Gastroesophageal sphincter (tissue), 4 donors: ENCODE measurements at regions not wholly inside any gene's neighbourhood (a gene's known extent, or its start where the extent isn't known, plus 50 kb on each side); places are given as distances from the start of the nearest gene placed in this dataset.

Experiments used
- ATAC-seq: fragments of 150-250 bp; one replicate; pipeline ENCODE4 v1.9.1; 2016; ENCODE audit warnings: mild to moderate bottlenecking, moderate library complexity
- H3K27ac ChIP-seq, 4 donors: fragments of 200-600 bp; sonication (generic) in 3 of 4; 1 replicate in 3 of 4; 2 replicates in 1 of 4; pipeline ENCODE4 v1.5.1; 2016 to 2019
- H3K27me3 ChIP-seq: fragments of 200-600 bp; sonication (generic); one replicate; pipeline ENCODE4 v1.5.1; 2019
- H3K36me3 ChIP-seq, 2 donors: fragments of 200-600 bp; sonication (generic); one replicate each; pipeline ENCODE4 v1.5.1; 2019; ENCODE audit warnings: control low read depth in 1 of 2
- H3K4me1 ChIP-seq, 3 donors: fragments of 200-600 bp; sonication (generic); 1 replicate in 2 of 3; 2 replicates in 1 of 3; pipeline ENCODE4 v1.5.1; 2016 to 2019; ENCODE audit warnings: control low read depth in 2 of 3
- H3K4me3 ChIP-seq, 2 donors: fragments of 200-600 bp; sonication (generic); one replicate each; pipeline ENCODE4 v1.5.1; 2019; ENCODE audit warnings: mild to moderate bottlenecking in 1 of 2, moderate library complexity in 1 of 2
- H3K9me3 ChIP-seq, 3 donors: fragments of 200-600 bp; sonication (generic); one replicate each; pipeline ENCODE4 v1.5.1; 2017 to 2019; ENCODE audit warnings: control low read depth in 2 of 3
- CTCF ChIP-seq, 4 experiments: fragments of 200-600 bp in 2 of 4; fragments of 450-650 bp in 2 of 4; sonication (generic) in 1 of 4; IDR thresholded peaks; one replicate each; pipeline ENCODE4 v1.5.1; 2017 to 2019; ENCODE audit warnings: antibody characterized with exemption in 4 of 4, mild to moderate bottlenecking in 2 of 4, moderate library complexity in 2 of 4
- EP300 ChIP-seq: sonication (generic); formaldehyde crosslinking; IDR thresholded peaks from one replicate; pipeline ENCODE4 v1.6.1; 2017; ENCODE audit warnings: antibody characterized with exemption, mild to moderate bottlenecking
- POLR2A ChIP-seq, 2 donors: fragments of 450-650 bp; IDR thresholded peaks; one replicate each; pipeline ENCODE4 v1.6.1; 2017; ENCODE audit warnings: antibody characterized with exemption in 2 of 2, mild to moderate bottlenecking in 2 of 2, moderate library complexity in 1 of 2
- POLR2AphosphoS5 ChIP-seq: sonication (generic); formaldehyde crosslinking; IDR thresholded peaks from one replicate; pipeline ENCODE4 v1.6.1; 2017; ENCODE audit warnings: antibody characterized with exemption
- WGBS, 2 donors: methylation state at CpG; one replicate each; pipeline ENCODE4 v1.1.5; 2018; ENCODE audit warnings: low coverage in 1 of 2; 5-methylcytosine and 5-hydroxymethylcytosine counted together

- Histone ChIP-seq H3K4me1 (peaks cover 0 to 16% (median 0%) of the 10 kb centered on the region in 3 donors), H3K4me3 (no peak overlapping the region), H3K27ac (peak overlapping the region in 1 of 4 donors; percentile 21), H3K9me3 (no peaks in the 10 kb centered on the region), H3K36me3 (no peaks in the 10 kb centered on the region), H3K27me3 (no peaks in the 10 kb centered on the region)
- ATAC-seq, result no peak
- 70 to 88% methylated on average over 6 of the region's 6 CpGs for WGBS, 2 donors
- no peak for TF ChIP-seq POLR2A (IDR thresholded peaks at IDR 0.05)
- TF ChIP-seq POLR2AphosphoS5, result no peak
Measured at GRCh38 chr9:108477529-108478006, 378.2 kb downstream of the ACTL7B start.

GRCh38 chr9:108476574-108476973, 379.2 kb downstream of the ACTL7B start:
- WGBS, 2 donors, result 45 to 57% methylated on average over 3 of the region's 3 CpGs
- no peak for TF ChIP-seq CTCF (IDR thresholded peaks at IDR 0.05)
- TF ChIP-seq POLR2A (IDR thresholded peaks at IDR 0.05), result no peak
- TF ChIP-seq EP300, result no peak
- no peak for TF ChIP-seq POLR2AphosphoS5
- Histone ChIP-seq H3K27me3 (no peaks in the 10 kb centered on the region), H3K4me3 (no peak overlapping the region), H3K27ac (no peak overlapping the region), H3K4me1 (peaks cover 0 to 16% (median 0%) of the 10 kb centered on the region in 3 donors), H3K36me3 (no peaks in the 10 kb centered on the region), H3K9me3 (no peaks in the 10 kb centered on the region)
- no peak for ATAC-seq

GRCh38 chr9:108475813-108476212, 380.0 kb downstream of the ACTL7B start:
- Histone ChIP-seq H3K27me3 (no peaks in the 10 kb centered on the region), H3K36me3 (no peaks in the 10 kb centered on the region), H3K9me3 (no peaks in the 10 kb centered on the region), H3K27ac (no peak overlapping the region), H3K4me3 (no peak overlapping the region), H3K4me1 (peaks cover 0 to 16% (median 0%) of the 10 kb centered on the region in 3 donors)
- ATAC-seq, result no peak
- TF ChIP-seq CTCF (IDR thresholded peaks at IDR 0.05) (no peak), POLR2A (IDR thresholded peaks at IDR 0.05) (no peak), EP300 (no peak), POLR2AphosphoS5 (no peak)
- 44 to 82% methylated on average over 1 to 2 of the region's 2 CpGs for WGBS, 2 donors

GRCh38 chr9:108474356-108474755, 381.4 kb downstream of the ACTL7B start:
- TF ChIP-seq CTCF (IDR thresholded peaks at IDR 0.05), result no peak
- no peak for TF ChIP-seq EP300
- TF ChIP-seq POLR2AphosphoS5, result no peak
- TF ChIP-seq POLR2A (IDR thresholded peaks at IDR 0.05), result no peak

GRCh38 chr9:108473209-108474112, 382.3 kb downstream of the ACTL7B start:
- TF ChIP-seq POLR2A (IDR thresholded peaks at IDR 0.05) (no peak), POLR2AphosphoS5 (no peak), EP300 (no peak), CTCF (IDR thresholded peaks at IDR 0.05) (no peak)
- H3K4me1 ChIP-seq, result peaks cover 0 to 15% (median 0%) of the 10 kb centered on the region in 3 donors
- 18 to 26% methylated on average over 7 to 9 of the region's 9 CpGs for WGBS, 2 donors
- peak overlapping the region in 1 of 4 donors; percentile 3 for H3K27ac ChIP-seq
- no peaks in the 10 kb centered on the region for H3K36me3 ChIP-seq
- H3K9me3 ChIP-seq, result no peaks in the 10 kb centered on the region
- no peak overlapping the region for H3K4me3 ChIP-seq
- H3K27me3 ChIP-seq, result no peaks in the 10 kb centered on the region
- ATAC-seq, result peak; percentile 68

More at GRCh38 chr9:108474356-108474755, 381.4 kb downstream of the ACTL7B start:
- no peaks in the 10 kb centered on the region for H3K27me3 ChIP-seq
- no peaks in the 10 kb centered on the region for H3K36me3 ChIP-seq
- no peak overlapping the region for H3K27ac ChIP-seq
- peaks cover 0 to 16% (median 0%) of the 10 kb centered on the region in 3 donors for H3K4me1 ChIP-seq
- no peak overlapping the region for H3K4me3 ChIP-seq
- no peaks in the 10 kb centered on the region for H3K9me3 ChIP-seq
- ATAC-seq, result no peak
- 70 to 73% methylated on average over 4 to 5 of the region's 6 CpGs for WGBS, 2 donors
